Ovary (tissue), 3 donors: ENCODE measurements at regions not wholly inside any gene's neighbourhood (a gene's known extent, or its start where the extent isn't known, plus 50 kb on each side); places are given as distances from the start of the nearest gene placed in this dataset.

ENCODE experiments used
- CTCF ChIP-seq, 3 donors: fragments of 450-650 bp in 2 of 3; fragments of 200-600 bp in 1 of 3; IDR thresholded peaks; one replicate each; pipeline versions ENCODE4 v1.5.1 to v1.8.0; 2016 to 2022; ENCODE audit warnings: antibody characterized with exemption in 3 of 3, mild to moderate bottlenecking in 1 of 3
- EP300 ChIP-seq: sonication (generic); formaldehyde crosslinking; IDR thresholded peaks from one replicate; pipeline ENCODE4 v1.6.1; 2017; ENCODE audit warnings: antibody characterized with exemption
- POLR2A ChIP-seq: fragments of 450-650 bp; IDR thresholded peaks from one replicate; pipeline ENCODE4 v1.6.1; 2017; ENCODE audit warnings: antibody characterized with exemption, mild to moderate bottlenecking, moderate library complexity
- donor health status: DM: no; HTN: no; CAD: no.

GRCh38 chr3:83622526-83622925, 1336.3 kb upstream of the CADM2 start:
- no peak for TF ChIP-seq CTCF (IDR thresholded peaks at IDR 0.05)
- no peak for TF ChIP-seq POLR2A
- TF ChIP-seq EP300: no peak
